CD4-positive, alpha-beta T cell treated with Interleukin-6 at 100 ng/mL for 8 hours (primary cell): ENCODE measurements at regions not wholly inside any gene's neighbourhood (a gene's known extent, or its start where the extent isn't known, plus 50 kb on each side); places are given as distances from the start of the nearest gene placed in this dataset.
"Not testable (repeated sequence)": the region's sequence is repeated elsewhere in the genome, so short reads cannot be mapped to it uniquely, and the experiment has no call there.

Experiments
- DNase-seq: peaks from one replicate; pipeline ENCODE4 v3.0.0-alpha.2; 2020; ENCODE audit warnings: mixed read lengths, low spot score

GRCh38 chr16:29355339-29356059 lies 51.0 kb downstream of the NPIPB11 start:
- not testable (repeated sequence) for DNase-seq

- not testable (repeated sequence) for DNase-seq
Measured at GRCh38 chr16:29354449-29354848, 52.1 kb downstream of the NPIPB11 start.

GRCh38 chr16:29352617-29352999 lies 53.9 kb downstream of the NPIPB11 start:
- DNase-seq, result not testable (repeated sequence)

GRCh38 chr16:29351970-29352616 lies 54.4 kb downstream of the NPIPB11 start:
- DNase-seq, result not testable (repeated sequence)

GRCh38 chr16:29351271-29351969 lies 55.1 kb downstream of the NPIPB11 start:
- not testable (repeated sequence) for DNase-seq

GRCh38 chr16:29349966-29350365 lies 56.5 kb downstream of the NPIPB11 start:
- DNase-seq, result not testable (repeated sequence)

GRCh38 chr16:29348748-29349147 lies 57.8 kb downstream of the NPIPB11 start:
- DNase-seq, result not testable (repeated sequence)

- not testable (repeated sequence) for DNase-seq
Measured at GRCh38 chr16:29348123-29348690, 58.3 kb downstream of the NPIPB11 start.

- DNase-seq, result not testable (repeated sequence)
Measured at GRCh38 chr16:29346796-29347580, 59.5 kb downstream of the NPIPB11 start.

- not testable (repeated sequence) for DNase-seq
Measured at GRCh38 chr16:29346203-29346602, 60.3 kb downstream of the NPIPB11 start.

GRCh38 chr16:29342937-29343336 lies 63.6 kb downstream of the NPIPB11 start:
- DNase-seq, result not testable (repeated sequence)

GRCh38 chr16:29340779-29341438 lies 65.6 kb downstream of the NPIPB11 start:
- DNase-seq, result not testable (repeated sequence)

- DNase-seq, result not testable (repeated sequence)
Measured at GRCh38 chr16:29340235-29340634, 66.3 kb downstream of the NPIPB11 start.

- DNase-seq, result not testable (repeated sequence)
Measured at GRCh38 chr16:29338821-29339700, 67.5 kb downstream of the NPIPB11 start.

GRCh38 chr16:29337385-29337901 lies 69.1 kb downstream of the NPIPB11 start:
- not testable (repeated sequence) for DNase-seq

- not testable (repeated sequence) for DNase-seq
Measured at GRCh38 chr16:29335549-29335846, 71.0 kb downstream of the NPIPB11 start.

- not testable (repeated sequence) for DNase-seq
Measured at GRCh38 chr16:29334776-29335548, 71.5 kb downstream of the NPIPB11 start.

GRCh38 chr16:29333492-29334097 lies 72.9 kb downstream of the NPIPB11 start:
- not testable (repeated sequence) for DNase-seq

GRCh38 chr16:29330623-29331022 lies 75.9 kb downstream of the NPIPB11 start:
- not testable (repeated sequence) for DNase-seq
